ENCODE measurements at regions not wholly inside any gene's neighbourhood (a gene's known extent, or its start where the extent isn't known, plus 50 kb on each side); places are given as distances from the start of the nearest gene placed in this dataset.

DNA sequence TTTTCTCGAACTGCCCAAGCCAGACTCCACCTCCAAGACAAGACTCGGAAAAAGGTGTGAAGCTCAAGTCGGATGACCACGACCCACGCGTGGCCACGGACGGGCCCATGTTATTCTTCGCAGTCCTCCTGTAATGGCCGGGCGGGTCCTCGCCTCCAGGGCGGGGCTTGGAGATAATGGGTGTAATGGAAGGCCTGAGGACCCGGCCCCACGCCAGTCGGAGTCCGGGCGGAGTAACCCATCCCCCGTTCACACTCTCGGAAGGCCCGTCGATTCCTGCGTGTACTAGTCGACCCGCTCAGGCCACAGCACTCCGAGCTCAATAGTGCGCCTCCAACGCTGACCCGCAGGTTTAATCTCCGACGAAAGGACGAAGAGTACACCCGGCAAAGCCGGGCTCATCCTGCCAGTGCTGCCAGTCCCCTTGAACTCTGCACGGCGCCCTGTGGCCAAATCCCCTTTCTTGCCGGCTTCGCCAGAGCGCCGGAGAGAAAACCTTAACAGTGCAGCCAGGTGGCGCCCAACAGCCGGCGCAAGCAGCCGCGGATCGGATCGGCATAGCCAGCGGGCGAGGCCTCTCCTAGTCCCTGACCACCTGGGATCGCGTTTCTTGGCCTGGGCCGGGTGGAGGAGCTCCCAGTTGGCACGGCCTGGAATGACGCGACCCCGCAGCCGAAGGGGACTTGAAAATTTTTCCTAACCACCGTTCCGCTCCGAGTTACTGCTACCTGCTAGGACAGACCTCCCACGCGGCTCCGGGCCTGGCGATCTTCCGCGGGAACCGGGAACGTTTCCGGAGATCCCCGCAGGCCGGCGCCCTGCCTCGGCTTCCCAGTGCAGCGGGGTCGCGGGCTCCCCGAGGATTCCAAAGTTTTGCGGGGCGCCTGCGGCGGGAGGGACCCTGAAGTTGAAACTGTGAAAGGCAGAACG, 762.0 kb downstream of the KCNJ18 start:
- no peaks in the 10 kb centered on the region for H3K9me2 ChIP-seq (ENCODE audit: insufficient read depth)
- no peak for DNase-seq
- ChIA-PET CTCF (no interaction called here), POLR2A (ENCODE audit: unreplicated experiment) (no interaction called here)
- no peaks in the 10 kb centered on the region for H3K36me3 ChIP-seq (ENCODE audit: low read depth)
- H3K4me3 ChIP-seq = no peak overlapping the region
- H3K4me2 ChIP-seq = no peak overlapping the region
- H4K20me1 ChIP-seq (ENCODE audit: insufficient read depth) = no peaks in the 10 kb centered on the region
- TF ChIP-seq, protein P1, sequence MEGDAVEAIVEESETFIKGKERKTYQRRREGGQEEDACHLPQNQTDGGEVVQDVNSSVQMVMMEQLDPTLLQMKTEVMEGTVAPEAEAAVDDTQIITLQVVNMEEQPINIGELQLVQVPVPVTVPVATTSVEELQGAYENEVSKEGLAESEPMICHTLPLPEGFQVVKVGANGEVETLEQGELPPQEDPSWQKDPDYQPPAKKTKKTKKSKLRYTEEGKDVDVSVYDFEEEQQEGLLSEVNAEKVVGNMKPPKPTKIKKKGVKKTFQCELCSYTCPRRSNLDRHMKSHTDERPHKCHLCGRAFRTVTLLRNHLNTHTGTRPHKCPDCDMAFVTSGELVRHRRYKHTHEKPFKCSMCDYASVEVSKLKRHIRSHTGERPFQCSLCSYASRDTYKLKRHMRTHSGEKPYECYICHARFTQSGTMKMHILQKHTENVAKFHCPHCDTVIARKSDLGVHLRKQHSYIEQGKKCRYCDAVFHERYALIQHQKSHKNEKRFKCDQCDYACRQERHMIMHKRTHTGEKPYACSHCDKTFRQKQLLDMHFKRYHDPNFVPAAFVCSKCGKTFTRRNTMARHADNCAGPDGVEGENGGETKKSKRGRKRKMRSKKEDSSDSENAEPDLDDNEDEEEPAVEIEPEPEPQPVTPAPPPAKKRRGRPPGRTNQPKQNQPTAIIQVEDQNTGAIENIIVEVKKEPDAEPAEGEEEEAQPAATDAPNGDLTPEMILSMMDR (conservative IDR thresholded peaks at IDR 0.05) = no peak
- H2AFZ ChIP-seq = no peak overlapping the region
- no peaks in the 10 kb centered on the region for H3K79me2 ChIP-seq (ENCODE audit: low read depth)
- H3K9me3 ChIP-seq (ENCODE audit: insufficient read depth, low read depth) = no peaks in the 10 kb centered on the region
- no peak overlapping the region for H3K27ac ChIP-seq
- intact Hi-C loops (cut with micrococcal nuclease; ENCODE audit: unreplicated experiment) = no loop called here
- H3K4me1 ChIP-seq (replicated peaks; ENCODE audit: insufficient read depth) = no peaks in the 10 kb centered on the region
- peaks cover 3% of the 10 kb centered on the region; the same call in 1 of the 2 replicates for H3K27me3 ChIP-seq (ENCODE audit: insufficient read depth, low read depth)
- H3F3A ChIP-seq (ENCODE audit: insufficient read depth, low read depth) = no peaks in the 10 kb centered on the region
- BruUV-seq (replicated peaks) = no TSS peak

DNA sequence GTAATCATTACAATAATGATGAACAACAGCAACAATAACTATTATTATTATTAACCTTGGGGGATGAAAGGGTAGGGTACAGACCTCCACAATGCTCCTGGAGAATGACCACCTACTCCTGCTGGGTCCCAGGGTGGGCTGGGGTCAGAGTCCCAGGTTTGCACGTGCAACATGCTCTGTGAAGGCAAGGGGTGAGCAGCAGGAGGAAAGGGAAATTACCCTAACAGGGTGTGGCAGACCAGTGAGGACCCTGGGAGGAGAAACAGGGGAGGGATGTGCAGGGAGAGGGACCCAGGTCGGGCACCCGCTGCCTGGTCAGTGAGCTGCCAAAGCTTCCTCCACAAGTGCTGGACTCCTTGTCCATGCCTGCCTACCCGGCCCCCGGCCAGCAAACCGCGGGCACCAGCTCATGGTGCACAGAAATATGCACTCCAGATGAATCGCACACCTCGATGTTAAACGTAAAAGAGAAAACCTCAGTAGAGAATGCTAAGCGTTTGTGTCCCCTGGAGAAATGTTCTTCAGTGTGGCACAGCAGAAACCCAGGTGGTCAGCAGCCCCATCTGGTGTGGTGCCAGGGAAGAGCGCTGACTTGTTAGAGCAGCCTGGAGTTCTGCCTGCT, 767.1 kb downstream of the KCNJ18 start:
- Histone ChIP-seq H3K27me3 (ENCODE audit: insufficient read depth, low read depth) (peaks cover 43% of the 10 kb centered on the region), H3K79me2 (ENCODE audit: low read depth) (no peaks in the 10 kb centered on the region), H2AFZ (no peak overlapping the region), H3K4me1 (replicated peaks; ENCODE audit: insufficient read depth) (no peaks in the 10 kb centered on the region), H3K9me3 (ENCODE audit: insufficient read depth, low read depth) (no peaks in the 10 kb centered on the region), H3K27ac (no peak overlapping the region), H3F3A (ENCODE audit: insufficient read depth, low read depth) (no peaks in the 10 kb centered on the region), H3K36me3 (ENCODE audit: low read depth) (no peaks in the 10 kb centered on the region), H4K20me1 (ENCODE audit: insufficient read depth) (no peaks in the 10 kb centered on the region), H3K4me2 (no peak overlapping the region), H3K9me2 (ENCODE audit: insufficient read depth) (no peaks in the 10 kb centered on the region), H3K4me3 (no peak overlapping the region)
- BruUV-seq (replicated peaks) = no TSS peak
- no peak for TF ChIP-seq EZH2 (IDR thresholded peaks at IDR 0.05; ENCODE audit: low read depth)
- TF ChIP-seq, protein P1 (conservative IDR thresholded peaks at IDR 0.05) = no peak
- no peak for DNase-seq
- intact Hi-C loops (cut with micrococcal nuclease; ENCODE audit: unreplicated experiment) = no loop called here
- POLR2A ChIA-PET (ENCODE audit: unreplicated experiment) = no interaction called here
- CTCF ChIA-PET = no interaction called here

DNA sequence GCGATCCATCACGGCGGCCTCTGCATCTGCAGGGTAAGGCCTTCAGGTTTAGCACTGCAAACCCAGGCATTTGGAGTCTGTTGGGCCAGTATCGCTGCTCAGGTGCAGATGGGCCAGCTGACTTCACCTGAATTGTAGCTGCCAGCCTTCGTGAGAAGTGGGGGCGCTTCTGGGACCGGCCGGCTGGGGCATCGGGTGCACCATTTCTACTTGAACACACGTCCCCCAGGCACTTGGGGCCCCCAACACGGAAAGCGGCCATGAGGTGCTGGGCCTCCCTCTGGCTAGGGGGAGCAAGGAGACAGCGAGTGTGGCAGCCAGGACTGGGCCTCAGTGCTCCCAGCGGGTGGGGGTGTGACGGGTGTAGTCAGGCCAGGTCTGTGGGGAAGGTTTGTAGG, 767.6 kb downstream of the KCNJ18 start:
- Histone ChIP-seq H4K20me1 (ENCODE audit: insufficient read depth) (no peaks in the 10 kb centered on the region), H3F3A (ENCODE audit: insufficient read depth, low read depth) (no peaks in the 10 kb centered on the region), H3K27ac (no peak overlapping the region), H3K79me2 (ENCODE audit: low read depth) (no peaks in the 10 kb centered on the region), H3K9me3 (ENCODE audit: insufficient read depth, low read depth) (no peaks in the 10 kb centered on the region), H3K4me1 (replicated peaks; ENCODE audit: insufficient read depth) (no peaks in the 10 kb centered on the region), H3K27me3 (ENCODE audit: insufficient read depth, low read depth) (peaks cover 43% of the 10 kb centered on the region), H3K36me3 (ENCODE audit: low read depth) (no peaks in the 10 kb centered on the region), H3K9me2 (ENCODE audit: insufficient read depth) (no peaks in the 10 kb centered on the region), H3K4me2 (no peak overlapping the region), H2AFZ (no peak overlapping the region), H3K4me3 (no peak overlapping the region)
- BruUV-seq (replicated peaks) = no TSS peak
- no peak for DNase-seq
- ChIA-PET CTCF (no interaction called here), POLR2A (ENCODE audit: unreplicated experiment) (no interaction called here)
- intact Hi-C loops (cut with micrococcal nuclease; ENCODE audit: unreplicated experiment) = no loop called here
- TF ChIP-seq, protein P1 (conservative IDR thresholded peaks at IDR 0.05) = no peak
- no peak for TF ChIP-seq EZH2 (IDR thresholded peaks at IDR 0.05; ENCODE audit: low read depth)
